MM.1S (cell line): ENCODE measurements at regions not wholly inside any gene's neighbourhood (a gene's known extent, or its start where the extent isn't known, plus 50 kb on each side); places are given as distances from the start of the nearest gene placed in this dataset.
"Not testable (repeated sequence)": the region's sequence is repeated elsewhere in the genome, so short reads cannot be mapped to it uniquely, and the experiment has no call there.

Experiments
- DNase-seq: peaks from one replicate; pipeline ENCODE4 v3.0.0-alpha.2; 2015
- H2AFZ ChIP-seq: fragments of 300-600 bp; sonication (generic); 2 replicates; pipeline ENCODE4 v1.6.0; 2016; ENCODE audit warnings: antibody characterized with exemption, low read length
- H3F3A ChIP-seq: fragments of 300-600 bp; sonication (generic); 2 replicates; pipeline ENCODE4 v1.6.1; 2016; ENCODE audit warnings: mild to moderate bottlenecking, antibody characterized with exemption, low read length, moderate library complexity, mixed read lengths; ENCODE audit not compliant: insufficient read depth
- H3K27ac ChIP-seq: fragments of 300-600 bp; sonication (generic); 2 replicates; pipeline ENCODE4 v1.5.1; 2016; ENCODE audit warnings: mild to moderate bottlenecking, low read length
- H3K27me3 ChIP-seq: fragments of 300-600 bp; sonication (generic); replicated peaks from 2 replicates; pipeline ENCODE4 v1.6.0; 2016; ENCODE audit warnings: low read length; ENCODE audit not compliant: insufficient read depth
- H3K36me3 ChIP-seq: fragments of 300-600 bp; sonication (generic); replicated peaks from 2 replicates; pipeline ENCODE4 v1.6.1; 2016; ENCODE audit warnings: mild to moderate bottlenecking, low read length, mixed read lengths; ENCODE audit not compliant: insufficient read depth
- H3K4me1 ChIP-seq: fragments of 300-600 bp; sonication (generic); 2 replicates; pipeline ENCODE4 v1.6.1; 2016; ENCODE audit warnings: low read length, mixed read lengths
- H3K4me2 ChIP-seq: fragments of 300-600 bp; sonication (generic); 2 replicates; pipeline ENCODE4 v1.6.0; 2016; ENCODE audit warnings: low read depth, low read length
- H3K4me3 ChIP-seq: fragments of 300-600 bp; sonication (generic); 2 replicates; pipeline ENCODE4 v1.5.1; 2016; ENCODE audit warnings: low read length, mixed read lengths
- H3K79me2 ChIP-seq: fragments of 300-600 bp; sonication (generic); 2 replicates; pipeline ENCODE4 v1.6.1; 2016; ENCODE audit warnings: mixed run types, low read length, mixed read lengths
- H3K9ac ChIP-seq: fragments of 300-600 bp; sonication (generic); 2 replicates; pipeline ENCODE4 v1.6.1; 2016; ENCODE audit warnings: low read length, mixed read lengths
- H3K9me2 ChIP-seq: fragments of 300-600 bp; sonication (generic); replicated peaks from 2 replicates; pipeline ENCODE4 v1.6.1; 2016; ENCODE audit warnings: mild to moderate bottlenecking, low read length, mixed read lengths; ENCODE audit not compliant: insufficient read depth
- H3K9me3 ChIP-seq: fragments of 300-600 bp; sonication (generic); replicated peaks from 2 replicates; pipeline ENCODE4 v1.6.1; 2016; ENCODE audit warnings: mild to moderate bottlenecking, low read length, mixed read lengths; ENCODE audit not compliant: insufficient read depth
- H4K20me1 ChIP-seq: fragments of 300-600 bp; sonication (generic); 2 replicates; pipeline ENCODE4 v1.6.1; 2016; ENCODE audit warnings: mild to moderate bottlenecking, low read length, moderate library complexity, mixed read lengths; ENCODE audit not compliant: insufficient read depth
- CTCF ChIP-seq: fragments of 300-600 bp; sonication (generic); IDR thresholded peaks from 2 replicates; pipeline ENCODE4 v1.5.1; 2016; ENCODE audit warnings: antibody characterized with exemption, low read length, mixed read lengths
- EZH2 ChIP-seq: fragments of 300-600 bp; sonication (generic); optimal IDR thresholded peaks from 2 replicates; pipeline ENCODE3; 2017; ENCODE audit warnings: low read depth, mild to moderate bottlenecking, antibody characterized with exemption, low read length, mixed read lengths
- EZH2phosphoT487 ChIP-seq: fragments of 300-600 bp; sonication (generic); IDR thresholded peaks from 2 replicates; pipeline ENCODE4 v1.6.1; 2018; ENCODE audit warnings: antibody characterized with exemption, low read length

- no peak overlapping the region for H2AFZ ChIP-seq
- no peak overlapping the region for H3K27ac ChIP-seq
- H3K79me2 ChIP-seq: no peaks in the 10 kb centered on the region
- H3K4me1 ChIP-seq: no peaks in the 10 kb centered on the region
- TF ChIP-seq EZH2: no peak
- no peak for TF ChIP-seq EZH2phosphoT487
- TF ChIP-seq CTCF: no peak
- no peaks in the 10 kb centered on the region for H3F3A ChIP-seq
- H3K4me3 ChIP-seq: no peak overlapping the region
- H3K36me3 ChIP-seq: no peaks in the 10 kb centered on the region
- no peaks in the 10 kb centered on the region for H3K27me3 ChIP-seq
- no peak for DNase-seq
- no peak overlapping the region for H3K9ac ChIP-seq
- no peaks in the 10 kb centered on the region for H4K20me1 ChIP-seq
- H3K9me2 ChIP-seq: no peaks in the 10 kb centered on the region
- H3K9me3 ChIP-seq: no peaks in the 10 kb centered on the region
- no peak overlapping the region for H3K4me2 ChIP-seq
Measured at GRCh38 chr2:67776276-67776675, 286.5 kb downstream of the C1D start.

GRCh38 chr2:67777010-67777409 lies 285.8 kb downstream of the C1D start:
- no peaks in the 10 kb centered on the region for H4K20me1 ChIP-seq
- TF ChIP-seq EZH2: no peak
- TF ChIP-seq EZH2phosphoT487: no peak
- no peak for TF ChIP-seq CTCF

GRCh38 chr2:67777836-67778429 lies 284.9 kb downstream of the C1D start:
- Histone ChIP-seq H3K4me2 (no peak overlapping the region), H3K9ac (no peak overlapping the region), H3K4me1 (no peaks in the 10 kb centered on the region), H3K27me3 (no peaks in the 10 kb centered on the region), H4K20me1 (no peaks in the 10 kb centered on the region), H2AFZ (no peak overlapping the region), H3K9me3 (no peaks in the 10 kb centered on the region), H3F3A (no peaks in the 10 kb centered on the region), H3K79me2 (no peaks in the 10 kb centered on the region), H3K27ac (no peak overlapping the region), H3K9me2 (no peaks in the 10 kb centered on the region), H3K4me3 (no peak overlapping the region), H3K36me3 (no peaks in the 10 kb centered on the region)
- no peak for DNase-seq
- TF ChIP-seq EZH2phosphoT487 (no peak), EZH2 (no peak), CTCF (no peak)

More at GRCh38 chr2:67777010-67777409, 285.8 kb downstream of the C1D start:
- H3K79me2 ChIP-seq: no peaks in the 10 kb centered on the region
- H3K27me3 ChIP-seq: no peaks in the 10 kb centered on the region
- H3K9me3 ChIP-seq: no peaks in the 10 kb centered on the region
- no peak overlapping the region for H2AFZ ChIP-seq
- no peaks in the 10 kb centered on the region for H3F3A ChIP-seq
- no peak overlapping the region for H3K27ac ChIP-seq
- H3K4me3 ChIP-seq: no peak overlapping the region
- no peaks in the 10 kb centered on the region for H3K36me3 ChIP-seq
- no peak overlapping the region for H3K9ac ChIP-seq
- no peaks in the 10 kb centered on the region for H3K4me1 ChIP-seq
- H3K4me2 ChIP-seq: no peak overlapping the region
- DNase-seq: no peak
- H3K9me2 ChIP-seq: no peaks in the 10 kb centered on the region

GRCh38 chr2:67780841-67781240 lies 282.0 kb downstream of the C1D start:
- H3K79me2 ChIP-seq, H3K9ac ChIP-seq, H3K4me3 ChIP-seq, H3K4me1 ChIP-seq, H3K4me2 ChIP-seq, H3K27ac ChIP-seq, H4K20me1 ChIP-seq, H3K9me3 ChIP-seq, H2AFZ ChIP-seq, H3K36me3 ChIP-seq, H3K27me3 ChIP-seq, H3F3A ChIP-seq, DNase-seq, H3K9me2 ChIP-seq: not testable (repeated sequence)
